DOHH2 (cell line): ENCODE measurements at regions not wholly inside any gene's neighbourhood (a gene's known extent, or its start where the extent isn't known, plus 50 kb on each side); places are given as distances from the start of the nearest gene placed in this dataset.
"Not testable (repeated sequence)": the region's sequence is repeated elsewhere in the genome, so short reads cannot be mapped to it uniquely, and the experiment has no call there.

ENCODE experiments used
- H3F3A ChIP-seq: fragments of 200-600 bp; sonication (generic), shearing (Covaris generic); 2 replicates; pipeline ENCODE4 v1.6.0; 2016; ENCODE audit warnings: antibody characterized with exemption, mild to moderate bottlenecking; ENCODE audit not compliant: control insufficient read depth, insufficient read depth
- H3K27ac ChIP-seq: fragments of 200-600 bp; sonication (generic); 2 replicates; pipeline ENCODE4 v1.5.1; 2014; ENCODE audit warnings: low read depth, mild to moderate bottlenecking, low read length, moderate library complexity
- H3K27me3 ChIP-seq: fragments of 200-600 bp; sonication (generic); 2 replicates; pipeline ENCODE4 v1.6.1; 2014; ENCODE audit warnings: mild to moderate bottlenecking, low read length, mixed read lengths; ENCODE audit not compliant: control insufficient read depth
- H3K36me3 ChIP-seq: fragments of 200-600 bp; sonication (generic); 2 replicates; pipeline ENCODE4 v1.6.1; 2014; ENCODE audit warnings: mild to moderate bottlenecking, low read length, moderate library complexity, mixed read lengths; ENCODE audit not compliant: control insufficient read depth
- H3K4me1 ChIP-seq: fragments of 200-600 bp; sonication (generic); 2 replicates; pipeline ENCODE4 v1.6.1; 2014; ENCODE audit warnings: mild to moderate bottlenecking, low read length, mixed read lengths; ENCODE audit not compliant: control insufficient read depth
- H3K4me2 ChIP-seq: fragments of 200-600 bp; sonication (generic); 2 replicates; pipeline ENCODE4 v1.6.0; 2014; ENCODE audit warnings: mild to moderate bottlenecking, low read length, moderate library complexity
- H3K4me3 ChIP-seq: fragments of 200-600 bp; sonication (generic); 2 replicates; pipeline ENCODE4 v1.5.1; 2014; ENCODE audit warnings: mild to moderate bottlenecking, low read length, mixed read lengths
- H3K79me2 ChIP-seq: fragments of 200-600 bp; sonication (generic); 2 replicates; pipeline ENCODE4 v1.6.1; 2014; ENCODE audit warnings: mild to moderate bottlenecking, low read length, mixed read lengths; ENCODE audit not compliant: control insufficient read depth
- H3K9me2 ChIP-seq: fragments of 200-600 bp; sonication (generic); replicated peaks from 2 replicates; pipeline ENCODE4 v1.6.1; 2014; ENCODE audit warnings: mild to moderate bottlenecking, low read length, mixed read lengths; ENCODE audit not compliant: control insufficient read depth
- H3K9me3 ChIP-seq: fragments of 200-600 bp; sonication (generic); 2 replicates; pipeline ENCODE4 v1.6.1; 2014; ENCODE audit warnings: antibody characterized with exemption, low read length, mixed read lengths; ENCODE audit not compliant: control insufficient read depth, insufficient read depth
- H4K20me1 ChIP-seq: fragments of 200-600 bp; sonication (generic); 2 replicates; pipeline ENCODE4 v1.6.0; 2014; ENCODE audit warnings: low read depth, mild to moderate bottlenecking, antibody characterized with exemption, low read length, moderate library complexity; ENCODE audit not compliant: control insufficient read depth, insufficient read depth
- EZH2phosphoT487 ChIP-seq: fragments of 200-600 bp; sonication (generic); IDR thresholded peaks from 2 replicates; pipeline ENCODE4 v1.6.1; 2017; ENCODE audit warnings: borderline replicate concordance, mild to moderate bottlenecking, antibody characterized with exemption, low read length, moderate library complexity, mixed read lengths
- TF ChIP-seq, protein P1 (sequence below): fragments of 200-600 bp; sonication (generic); IDR thresholded peaks from one replicate; pipeline ENCODE4 v1.5.1; 2014; ENCODE audit warnings: antibody characterized with exemption, mild to moderate bottlenecking, low read depth, low read length; ENCODE audit not compliant: poor library complexity, severe bottlenecking

DNA sequence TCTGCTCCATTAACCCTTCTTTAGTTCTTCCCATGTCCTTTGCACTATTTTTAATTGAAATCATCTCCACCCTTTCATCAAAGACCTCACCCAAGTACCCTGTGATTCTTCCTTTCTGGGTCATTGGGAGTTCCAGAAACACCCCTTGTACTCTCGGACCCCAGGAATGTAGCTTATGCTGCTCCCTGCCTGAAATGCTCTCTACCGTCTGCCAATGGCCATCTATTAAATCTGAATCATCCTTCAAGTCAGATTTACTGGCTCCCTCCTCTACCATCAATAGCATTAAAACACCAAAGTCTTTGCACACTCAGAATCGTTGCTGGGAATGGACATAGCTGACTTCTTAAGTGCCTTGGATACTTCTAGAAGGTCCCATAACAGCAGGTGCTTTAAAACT, 73.2 kb upstream of the GADD45A start:
- TF ChIP-seq, protein P1, sequence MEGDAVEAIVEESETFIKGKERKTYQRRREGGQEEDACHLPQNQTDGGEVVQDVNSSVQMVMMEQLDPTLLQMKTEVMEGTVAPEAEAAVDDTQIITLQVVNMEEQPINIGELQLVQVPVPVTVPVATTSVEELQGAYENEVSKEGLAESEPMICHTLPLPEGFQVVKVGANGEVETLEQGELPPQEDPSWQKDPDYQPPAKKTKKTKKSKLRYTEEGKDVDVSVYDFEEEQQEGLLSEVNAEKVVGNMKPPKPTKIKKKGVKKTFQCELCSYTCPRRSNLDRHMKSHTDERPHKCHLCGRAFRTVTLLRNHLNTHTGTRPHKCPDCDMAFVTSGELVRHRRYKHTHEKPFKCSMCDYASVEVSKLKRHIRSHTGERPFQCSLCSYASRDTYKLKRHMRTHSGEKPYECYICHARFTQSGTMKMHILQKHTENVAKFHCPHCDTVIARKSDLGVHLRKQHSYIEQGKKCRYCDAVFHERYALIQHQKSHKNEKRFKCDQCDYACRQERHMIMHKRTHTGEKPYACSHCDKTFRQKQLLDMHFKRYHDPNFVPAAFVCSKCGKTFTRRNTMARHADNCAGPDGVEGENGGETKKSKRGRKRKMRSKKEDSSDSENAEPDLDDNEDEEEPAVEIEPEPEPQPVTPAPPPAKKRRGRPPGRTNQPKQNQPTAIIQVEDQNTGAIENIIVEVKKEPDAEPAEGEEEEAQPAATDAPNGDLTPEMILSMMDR, result no peak
- TF ChIP-seq EZH2phosphoT487, result no peak
- Histone ChIP-seq H3K9me3 (no peaks in the 10 kb centered on the region), H3K79me2 (no peaks in the 10 kb centered on the region), H3K4me1 (no peaks in the 10 kb centered on the region), H3K27ac (no peak overlapping the region), H3K9me2 (no peaks in the 10 kb centered on the region), H3K4me2 (no peak overlapping the region), H4K20me1 (no peaks in the 10 kb centered on the region), H3K36me3 (no peaks in the 10 kb centered on the region), H3K27me3 (peaks cover 6% of the 10 kb centered on the region; the same call in 1 of the 2 replicates), H3K4me3 (no peak overlapping the region), H3F3A (no peaks in the 10 kb centered on the region)

DNA sequence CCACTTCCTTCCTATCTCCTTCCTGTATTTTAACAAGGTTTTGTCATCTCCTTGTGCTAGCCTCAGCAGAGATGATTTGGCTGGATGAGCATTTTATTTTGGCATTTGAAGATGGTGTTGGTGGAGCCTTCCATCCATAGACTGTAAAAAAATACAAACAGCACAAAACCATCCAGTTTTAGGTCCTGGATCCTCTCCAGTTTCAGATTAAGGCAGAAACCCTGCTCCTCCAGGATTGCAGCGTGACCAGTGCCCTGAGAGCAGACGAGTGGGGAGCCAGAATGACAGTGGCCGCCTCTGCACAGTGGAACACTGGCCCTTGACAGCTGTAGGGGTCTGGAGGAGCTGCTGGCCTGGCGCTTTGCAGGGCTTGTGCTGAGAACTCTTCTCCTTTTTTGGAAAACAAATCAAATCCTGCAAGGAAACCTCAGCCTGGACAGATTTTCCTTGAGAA, 72.2 kb upstream of the GADD45A start:
- H3K27me3 ChIP-seq, result peaks cover 6% of the 10 kb centered on the region; the same call in 1 of the 2 replicates
- no peak overlapping the region for H3K4me2 ChIP-seq
- no peaks in the 10 kb centered on the region for H3K4me1 ChIP-seq
- H3F3A ChIP-seq, result no peaks in the 10 kb centered on the region
- H3K9me3 ChIP-seq, result no peaks in the 10 kb centered on the region
- TF ChIP-seq, protein P1, result no peak
- no peak for TF ChIP-seq EZH2phosphoT487
- H3K36me3 ChIP-seq, result no peaks in the 10 kb centered on the region
- no peaks in the 10 kb centered on the region for H3K79me2 ChIP-seq
- H3K4me3 ChIP-seq, result no peak overlapping the region
- no peaks in the 10 kb centered on the region for H4K20me1 ChIP-seq
- H3K9me2 ChIP-seq, result no peaks in the 10 kb centered on the region
- no peak overlapping the region for H3K27ac ChIP-seq

DNA sequence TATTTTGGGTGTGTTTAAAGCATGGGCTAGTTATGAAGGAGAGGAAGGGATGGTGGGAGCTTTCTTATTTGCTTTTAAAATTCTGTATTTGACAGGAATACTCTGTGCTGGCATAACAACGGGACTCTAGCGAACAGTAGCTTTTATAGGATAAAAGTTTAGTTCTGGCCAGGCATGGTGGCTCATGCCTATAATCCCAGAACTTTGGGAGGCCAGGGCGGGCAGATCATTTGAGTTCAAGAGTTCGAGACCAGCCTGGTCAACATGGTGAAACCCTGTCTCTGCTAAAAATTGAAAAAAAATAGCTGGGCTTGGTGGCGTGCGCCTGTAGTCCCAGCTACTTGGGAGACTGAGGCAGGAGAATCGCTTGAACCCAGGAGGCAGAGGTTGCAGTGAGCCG, 71.5 kb upstream of the GADD45A start:
- H4K20me1 ChIP-seq, H3K9me3 ChIP-seq, H3K4me3 ChIP-seq, H3K36me3 ChIP-seq, H3K4me1 ChIP-seq, H3K27me3 ChIP-seq, H3K9me2 ChIP-seq, H3K27ac ChIP-seq, H3F3A ChIP-seq, H3K4me2 ChIP-seq, H3K79me2 ChIP-seq: not testable (repeated sequence)

GRCh38 chr1:67614511-67614934, 70.5 kb upstream of the GADD45A start:
- TF ChIP-seq EZH2phosphoT487, result no peak
- TF ChIP-seq, protein P1, result no peak
- Histone ChIP-seq H3K79me2 (no peaks in the 10 kb centered on the region), H4K20me1 (no peaks in the 10 kb centered on the region), H3K27me3 (peaks cover 6% of the 10 kb centered on the region; the same call in 1 of the 2 replicates), H3K27ac (no peak overlapping the region), H3K9me2 (no peaks in the 10 kb centered on the region), H3K4me3 (no peak overlapping the region), H3K4me2 (no peak overlapping the region), H3F3A (no peaks in the 10 kb centered on the region), H3K36me3 (no peaks in the 10 kb centered on the region), H3K4me1 (no peaks in the 10 kb centered on the region), H3K9me3 (no peaks in the 10 kb centered on the region)
